AG04450 (cell line): ENCODE measurements at regions not wholly inside any gene's neighbourhood (a gene's known extent, or its start where the extent isn't known, plus 50 kb on each side); places are given as distances from the start of the nearest gene placed in this dataset.

ENCODE experiments used
- CTCF ChIA-PET: fragments of 300-600, 350-600 bp; formaldehyde crosslinking; extraction: SDS; loops from one replicate; lab custom pipeline; 2022; ENCODE audit warnings: antibody characterized with exemption, inconsistent platforms; lab: Charles Lee
- POLR2A ChIA-PET: fragments of 350-600 bp; formaldehyde crosslinking; extraction: SDS; loops from one replicate; lab custom pipeline; 2021; ENCODE audit warnings: antibody characterized with exemption, inconsistent platforms; lab: Yijun Ruan, JAX
- DNase-seq: peaks from one replicate; pipeline ENCODE4 v3.0.0-alpha.2; 2011; ENCODE audit warnings: low read depth, low spot score
- H3K27ac ChIP-seq: one replicate; pipeline ENCODE4 v1.5.1; 2012; ENCODE audit warnings: low read depth, low read length, control low read depth
- H3K27me3 ChIP-seq: one replicate; pipeline ENCODE4 v1.6.0; 2012; ENCODE audit warnings: low read length; ENCODE audit not compliant: control insufficient read depth, insufficient read depth
- H3K4me3 ChIP-seq: 2 replicates; pipeline ENCODE4 v1.5.1; 2011; ENCODE audit warnings: mild to moderate bottlenecking, low read depth, low read length, control low read depth
- H3K9me3 ChIP-seq: 2 replicates; pipeline ENCODE4 v1.5.1; 2012; ENCODE audit warnings: low read length; ENCODE audit not compliant: control insufficient read depth, insufficient read depth
- CTCF ChIP-seq: IDR thresholded peaks from 2 replicates; pipeline ENCODE4 v1.5.1; 2011; ENCODE audit warnings: low read depth, low read length, control low read depth, inconsistent platforms

GRCh38 chr2:145960479-145961163 is 1440.7 kb upstream of the ZEB2 start:
- POLR2A ChIA-PET, result no interaction called here
- no peak overlapping the region for H3K27ac ChIP-seq
- CTCF ChIA-PET, result no interaction called here

DNA sequence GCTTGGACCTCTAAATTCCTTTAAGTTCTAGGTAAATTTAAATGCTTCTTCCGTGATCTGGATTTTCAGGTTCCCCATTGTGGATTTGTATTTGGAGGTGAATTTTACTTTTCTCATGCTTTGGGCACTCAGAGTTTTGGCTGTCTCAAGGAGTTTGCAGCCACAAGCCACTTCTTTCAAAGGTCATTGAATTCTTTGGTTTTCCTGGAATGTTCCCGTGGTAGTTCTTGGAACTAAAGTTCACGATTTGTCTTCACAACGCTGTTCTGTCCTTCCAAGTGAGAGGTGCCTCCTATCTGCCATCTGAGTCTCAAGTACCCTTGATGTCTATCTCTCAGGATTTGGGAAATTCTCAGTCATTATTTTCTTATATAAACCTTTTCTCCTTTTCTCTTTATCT is 1438.7 kb upstream of the ZEB2 start:
- ChIA-PET POLR2A (no interaction called here), CTCF (no interaction called here)
- peaks cover 7% of the 10 kb centered on the region for H3K9me3 ChIP-seq
- no peaks in the 10 kb centered on the region for H3K27me3 ChIP-seq
- H3K4me3 ChIP-seq, result no peak overlapping the region
- no peak for TF ChIP-seq CTCF
- no peak for DNase-seq
- H3K27ac ChIP-seq, result no peak overlapping the region

More at GRCh38 chr2:145960479-145961163, 1440.7 kb upstream of the ZEB2 start:
- Histone ChIP-seq H3K27me3 (no peaks in the 10 kb centered on the region), H3K9me3 (peaks cover 7% of the 10 kb centered on the region), H3K4me3 (no peak overlapping the region)
- no peak for DNase-seq
- no peak for TF ChIP-seq CTCF

DNA sequence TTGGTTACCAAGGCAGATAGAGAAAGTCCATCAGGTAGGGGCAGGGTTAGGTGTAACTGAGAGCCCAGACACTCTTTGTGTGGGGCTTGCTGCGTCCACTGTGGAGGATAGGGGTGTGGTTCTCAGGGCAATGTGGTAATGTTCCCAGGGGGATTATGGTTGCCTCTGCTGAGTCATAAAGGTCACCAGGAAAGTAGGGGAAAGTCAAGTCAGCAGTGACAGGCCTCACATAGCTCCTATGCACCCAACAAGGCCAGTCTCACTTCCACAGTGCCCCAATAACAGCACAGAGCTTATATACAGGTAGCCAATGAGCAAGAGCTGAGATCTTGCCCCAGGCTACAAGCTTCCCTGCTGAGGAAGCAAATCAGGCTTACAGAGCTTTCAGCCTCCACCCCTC is 1438.0 kb upstream of the ZEB2 start:
- Histone ChIP-seq H3K27ac (no peak overlapping the region), H3K27me3 (no peaks in the 10 kb centered on the region), H3K4me3 (no peak overlapping the region), H3K9me3 (peaks cover 7% of the 10 kb centered on the region)
- ChIA-PET POLR2A (no interaction called here), CTCF (no interaction called here)
- DNase-seq, result no peak
- no peak for TF ChIP-seq CTCF

- TF ChIP-seq CTCF, result no peak
- CTCF ChIA-PET, result no interaction called here
- H3K27me3 ChIP-seq, result no peaks in the 10 kb centered on the region
- POLR2A ChIA-PET, result no interaction called here
- no peak overlapping the region for H3K4me3 ChIP-seq
- H3K9me3 ChIP-seq, result no peaks in the 10 kb centered on the region
- DNase-seq, result no peak
- H3K27ac ChIP-seq, result no peak overlapping the region
These were observed 1420.0 kb upstream of the ZEB2 start for GRCh38 chr2:145939949-145940348.

- CTCF ChIA-PET, result no interaction called here
- Histone ChIP-seq H3K27me3 (no peaks in the 10 kb centered on the region), H3K9me3 (no peaks in the 10 kb centered on the region), H3K4me3 (no peak overlapping the region), H3K27ac (no peak overlapping the region)
- POLR2A ChIA-PET, result no interaction called here
- DNase-seq, result no peak
- TF ChIP-seq CTCF, result no peak
These were observed 1415.1 kb upstream of the ZEB2 start for GRCh38 chr2:145935016-145935415.
